Mesenchymal stem cell (in vitro differentiated cells and primary cell): ENCODE measurements at regions not wholly inside any gene's neighbourhood (a gene's known extent, or its start where the extent isn't known, plus 50 kb on each side); places are given as distances from the start of the nearest gene placed in this dataset.
A peak's percentile ranks its signal among the peaks of the same experiment; 100 is the strongest.

Experiments
- DNase-seq: peaks from one replicate; pipeline ENCODE4 v3.0.0-alpha.2; 2013
- H2AFZ ChIP-seq: one replicate; pipeline ENCODE4 v1.6.1; 2013; ENCODE audit warnings: low read depth, mild to moderate bottlenecking, control low read depth, inconsistent platforms, low read length, moderate library complexity
- H2AK5ac ChIP-seq: 2 replicates; pipeline ENCODE4 v1.6.1; 2013; ENCODE audit warnings: low read length, moderate library complexity, mild to moderate bottlenecking, inconsistent platforms; ENCODE audit not compliant: severe bottlenecking
- H2BK120ac ChIP-seq: one replicate; pipeline ENCODE4 v1.6.1; 2013; ENCODE audit warnings: low read depth, mild to moderate bottlenecking, inconsistent platforms, low read length, moderate library complexity
- H2BK12ac ChIP-seq, 2 experiments: one replicate each; pipeline ENCODE4 v1.6.1; 2013; ENCODE audit warnings: inconsistent platforms in 2 of 2, low read length in 2 of 2, mild to moderate bottlenecking in 2 of 2, moderate library complexity in 2 of 2, control low read depth in 1 of 2
- H2BK15ac ChIP-seq: one replicate; pipeline ENCODE4 v1.6.1; 2013; ENCODE audit warnings: mild to moderate bottlenecking, low read depth, inconsistent platforms; ENCODE audit not compliant: poor library complexity, severe bottlenecking
- H2BK5ac ChIP-seq: 2 replicates; pipeline ENCODE4 v1.6.1; 2013; ENCODE audit warnings: low read depth, mild to moderate bottlenecking, low read length, control low read depth, inconsistent platforms; ENCODE audit not compliant: poor library complexity, severe bottlenecking
- H3K14ac ChIP-seq, 2 experiments: one replicate each; pipeline ENCODE4 v1.6.1; 2013; ENCODE audit warnings: inconsistent platforms in 2 of 2, low read length in 2 of 2, control low read depth in 1 of 2, mild to moderate bottlenecking in 1 of 2, moderate library complexity in 1 of 2
- H3K18ac ChIP-seq, 2 experiments: one replicate each; pipeline ENCODE4 v1.6.1; 2013; ENCODE audit warnings: inconsistent platforms in 2 of 2, low read length in 2 of 2, control low read depth in 1 of 2, low read depth in 1 of 2, mild to moderate bottlenecking in 1 of 2
- H3K23ac ChIP-seq, 2 experiments: one replicate each; pipeline ENCODE4 v1.6.1; 2013; ENCODE audit warnings: inconsistent platforms in 2 of 2, low read length in 2 of 2, mild to moderate bottlenecking in 2 of 2, moderate library complexity in 2 of 2, control low read depth in 1 of 2
- H3K27ac ChIP-seq: 2 replicates; pipeline ENCODE4 v1.5.1; 2013; ENCODE audit warnings: mild to moderate bottlenecking, moderate library complexity, low read length, control low read depth, inconsistent platforms; ENCODE audit not compliant: poor library complexity, severe bottlenecking
- H3K27me3 ChIP-seq, 2 experiments: 2 replicates each; pipeline versions ENCODE4 v1.6.1 to v1.7.0; 2013; ENCODE audit warnings: low read length in 2 of 2, mild to moderate bottlenecking in 2 of 2, moderate library complexity in 2 of 2, control low read depth in 1 of 2, inconsistent platforms in 1 of 2; ENCODE audit not compliant: control insufficient read depth in 1 of 2, insufficient read depth in 1 of 2
- H3K36me3 ChIP-seq, 2 experiments: 2 replicates each; pipeline versions ENCODE4 v1.6.1 to v1.7.0; 2013; ENCODE audit warnings: low read length in 2 of 2, control low read depth in 1 of 2, inconsistent platforms in 1 of 2, low read depth in 1 of 2, mild to moderate bottlenecking in 1 of 2; ENCODE audit not compliant: insufficient read depth in 2 of 2, control insufficient read depth in 1 of 2
- H3K4ac ChIP-seq, 2 experiments: one replicate each; pipeline ENCODE4 v1.6.1; 2013; ENCODE audit warnings: inconsistent platforms in 2 of 2, low read length in 2 of 2, mild to moderate bottlenecking in 2 of 2, moderate library complexity in 2 of 2, control low read depth in 1 of 2, low read depth in 1 of 2
- H3K4me1 ChIP-seq: 2 replicates; pipeline ENCODE4 v1.6.1; 2013; ENCODE audit warnings: low read depth, low read length, control low read depth; ENCODE audit not compliant: control insufficient read depth, insufficient read depth
- H3K4me2 ChIP-seq: 2 replicates; pipeline ENCODE4 v1.6.1; 2013; ENCODE audit warnings: low read length, mild to moderate bottlenecking, inconsistent platforms; ENCODE audit not compliant: poor library complexity, severe bottlenecking
- H3K4me3 ChIP-seq, 2 experiments: 2 replicates each; pipeline versions ENCODE4 v1.5.1 to v1.7.0; 2013; ENCODE audit warnings: low read length in 2 of 2, mild to moderate bottlenecking in 2 of 2, control low read depth in 1 of 2, low read depth in 1 of 2; ENCODE audit not compliant: insufficient read depth in 1 of 2
- H3K79me1 ChIP-seq: replicated peaks from 2 replicates; pipeline ENCODE4 v1.6.1; 2013; ENCODE audit warnings: mild to moderate bottlenecking, control low read depth, low read length, inconsistent platforms; ENCODE audit not compliant: poor library complexity, severe bottlenecking
- H3K9ac ChIP-seq: 2 replicates; pipeline ENCODE4 v1.7.0; 2013; ENCODE audit warnings: mild to moderate bottlenecking, low read length, moderate library complexity
- H3K9me3 ChIP-seq: 2 replicates; pipeline ENCODE4 v1.7.0; 2013; ENCODE audit warnings: mild to moderate bottlenecking, low read length; ENCODE audit not compliant: control insufficient read depth
- H4K8ac ChIP-seq: one replicate; pipeline ENCODE4 v1.6.1; 2013; ENCODE audit warnings: inconsistent platforms, mild to moderate bottlenecking, low read length, moderate library complexity
- H4K91ac ChIP-seq: one replicate; pipeline ENCODE4 v1.6.1; 2013; ENCODE audit warnings: mild to moderate bottlenecking, low read length, inconsistent platforms
- WGBS: methylation state at CpG from one replicate; pipeline ENCODE4 v1.1.7; 2013; ENCODE audit warnings: mixed read lengths; 5-methylcytosine and 5-hydroxymethylcytosine counted together

- Histone ChIP-seq H3K9ac (peak overlapping the region; percentile 99), H3K4me1 (peaks cover 9% of the 10 kb centered on the region), H2BK5ac (peak overlapping the region; percentile 5), H3K27ac (peak overlapping the region; percentile 62), H2BK15ac (peak overlapping the region; percentile 60), H3K9me3 (no peaks in the 10 kb centered on the region), H3K27me3 (no peaks in the 10 kb centered on the region), H3K23ac (peak overlapping the region in 1 of 2 experiments; percentile 92), H3K36me3 (no peaks in the 10 kb centered on the region), H2BK12ac (no peak overlapping the region), H3K14ac (peak overlapping the region in 1 of 2 experiments; percentile 26), H4K8ac (peak overlapping the region; percentile 84), H4K91ac (no peak overlapping the region), H2AK5ac (no peak overlapping the region), H2AFZ (peak overlapping the region; percentile 72), H3K4ac (peak overlapping the region; percentile 81 to 93), H2BK120ac (no peak overlapping the region), H3K18ac (peak overlapping the region; percentile 67 to 86), H3K79me1 (peaks cover 23% of the 10 kb centered on the region), H3K4me2 (peak overlapping the region; percentile 97), H3K4me3 (peak overlapping the region; percentile 77 to 95)
- DNase-seq = peak; percentile 73
- under 1% methylated on average over 57 of the region's 62 CpGs for WGBS
Measured at GRCh38 chr15:62390791-62391640, 225.9 kb upstream of the C2CD4B start.

- no peaks in the 10 kb centered on the region for H3K27me3 ChIP-seq
- H2AFZ ChIP-seq = peak overlapping the region; percentile 89
- H3K23ac ChIP-seq = peak overlapping the region; percentile 85 to 92
- H3K27ac ChIP-seq = no peak overlapping the region
- H3K14ac ChIP-seq = peak overlapping the region; percentile 25 to 92
- H2BK120ac ChIP-seq = peak overlapping the region; percentile 75
- peak overlapping the region; percentile 77 to 95 for H3K4me3 ChIP-seq
- peak overlapping the region; percentile 97 for H3K4me2 ChIP-seq
- H2AK5ac ChIP-seq = no peak overlapping the region
- under 1% methylated on average over 66 of the region's 66 CpGs for WGBS
- peaks cover 23% of the 10 kb centered on the region for H3K79me1 ChIP-seq
- H3K18ac ChIP-seq = peak overlapping the region; percentile 75 to 86
- H3K36me3 ChIP-seq = no peaks in the 10 kb centered on the region
- no peaks in the 10 kb centered on the region for H3K9me3 ChIP-seq
- H2BK5ac ChIP-seq = peak overlapping the region; percentile 46
- H4K8ac ChIP-seq = peak overlapping the region; percentile 87
- peak; percentile 71 for DNase-seq
- peak overlapping the region; percentile 91 for H4K91ac ChIP-seq
- peak overlapping the region; percentile 73 to 93 for H3K4ac ChIP-seq
- peak overlapping the region; percentile 80 for H2BK15ac ChIP-seq
- peak overlapping the region; percentile 99 for H3K9ac ChIP-seq
- H2BK12ac ChIP-seq = peak overlapping the region in 1 of 2 experiments; percentile 90
- peaks cover 9% of the 10 kb centered on the region for H3K4me1 ChIP-seq
Measured at GRCh38 chr15:62391641-62392262, 226.7 kb upstream of the C2CD4B start.

- H3K27ac ChIP-seq = no peak overlapping the region
- H3K14ac ChIP-seq = no peak overlapping the region
- H3K9ac ChIP-seq = peak overlapping the region; percentile 99
- peak overlapping the region in 1 of 2 experiments; percentile 95 for H3K4me3 ChIP-seq
- no peak overlapping the region for H2BK15ac ChIP-seq
- 48% methylated on average over 9 of the region's 10 CpGs for WGBS
- H4K8ac ChIP-seq = peak overlapping the region; percentile 55
- no peak overlapping the region for H2AK5ac ChIP-seq
- H3K18ac ChIP-seq = peak overlapping the region; percentile 11 to 34
- H2AFZ ChIP-seq = no peak overlapping the region
- peaks cover 0 to 1% of the 10 kb centered on the region in 2 experiments for H3K36me3 ChIP-seq
- peak overlapping the region; percentile 97 for H3K4me2 ChIP-seq
- peak overlapping the region in 1 of 2 experiments; percentile 73 for H3K4ac ChIP-seq
- H2BK5ac ChIP-seq = no peak overlapping the region
- peaks cover 24% of the 10 kb centered on the region for H3K79me1 ChIP-seq
- peaks cover 9% of the 10 kb centered on the region for H3K4me1 ChIP-seq
- no peak overlapping the region for H2BK120ac ChIP-seq
- H3K23ac ChIP-seq = no peak overlapping the region
- H2BK12ac ChIP-seq = peak overlapping the region in 1 of 2 experiments; percentile 83
- H3K9me3 ChIP-seq = no peaks in the 10 kb centered on the region
- peak overlapping the region; percentile 34 for H4K91ac ChIP-seq
- H3K27me3 ChIP-seq = no peaks in the 10 kb centered on the region
- peak; percentile 56 for DNase-seq
Measured at GRCh38 chr15:62392376-62392775, 227.3 kb upstream of the C2CD4B start.

GRCh38 chr15:62393196-62393595 is 228.1 kb upstream of the C2CD4B start:
- H2AK5ac ChIP-seq = no peak overlapping the region
- H2BK15ac ChIP-seq = no peak overlapping the region
- no peak overlapping the region for H3K4ac ChIP-seq
- no peaks in the 10 kb centered on the region for H3K27me3 ChIP-seq
- no peak overlapping the region for H3K18ac ChIP-seq
- peak overlapping the region in 1 of 2 experiments; percentile 95 for H3K4me3 ChIP-seq
- H3K4me1 ChIP-seq = peaks cover 9% of the 10 kb centered on the region
- no peak overlapping the region for H2BK5ac ChIP-seq
- no peak overlapping the region for H3K9ac ChIP-seq
- H2AFZ ChIP-seq = no peak overlapping the region
- no peak overlapping the region for H3K4me2 ChIP-seq
- H2BK12ac ChIP-seq = no peak overlapping the region
- H3K79me1 ChIP-seq = peaks cover 32% of the 10 kb centered on the region
- H2BK120ac ChIP-seq = no peak overlapping the region
- DNase-seq = peak; percentile 43
- H4K8ac ChIP-seq = no peak overlapping the region
- H3K23ac ChIP-seq = no peak overlapping the region
- no peak overlapping the region for H3K14ac ChIP-seq
- no peak overlapping the region for H3K27ac ChIP-seq
- WGBS = 87% methylated on average over 2 of the region's 4 CpGs
- H4K91ac ChIP-seq = no peak overlapping the region
- no peaks in the 10 kb centered on the region for H3K9me3 ChIP-seq
- H3K36me3 ChIP-seq = peaks cover 0 to 3% of the 10 kb centered on the region in 2 experiments
